Vagina (tissue), 2 donors: ENCODE measurements at regions not wholly inside any gene's neighbourhood (a gene's known extent, or its start where the extent isn't known, plus 50 kb on each side); places are given as distances from the start of the nearest gene placed in this dataset.

Experiments
- DNase-seq, 2 donors: peaks; one replicate each; pipeline ENCODE4 v3.0.0-alpha.2; 2017; ENCODE audit errors: extremely low spot score in 2 of 2
- H3K27ac ChIP-seq: fragments of 200-600 bp; sonication (generic); one replicate; pipeline ENCODE4 v1.5.1; 2019
- H3K27me3 ChIP-seq: fragments of 200-600 bp; sonication (generic); one replicate; pipeline ENCODE4 v1.5.1; 2019
- H3K36me3 ChIP-seq, 2 donors: fragments of 200-600 bp; sonication (generic); one replicate each; pipeline ENCODE4 v1.5.1; 2017 to 2019
- H3K4me1 ChIP-seq: fragments of 200-600 bp; sonication (generic); one replicate; pipeline ENCODE4 v1.5.1; 2019
- H3K4me3 ChIP-seq, 2 donors: fragments of 200-600 bp; sonication (generic); 1 replicate in 1 of 2; 2 replicates in 1 of 2; pipeline ENCODE4 v1.5.1; 2016 to 2019
- H3K9me3 ChIP-seq: fragments of 200-600 bp; sonication (generic); one replicate; pipeline ENCODE4 v1.5.1; 2019
- CTCF ChIP-seq, 3 experiments: fragments of 450-650 bp in 2 of 3; fragments of 200-600 bp in 1 of 3; sonication (generic) in 1 of 3; IDR thresholded peaks; one replicate each; pipeline ENCODE4 v1.5.1; 2017 to 2019; ENCODE audit warnings: antibody characterized with exemption in 3 of 3, mild to moderate bottlenecking in 2 of 3, moderate library complexity in 2 of 3
- POLR2A ChIP-seq, 2 donors: fragments of 450-650 bp; IDR thresholded peaks; one replicate each; pipeline ENCODE4 v1.6.1; 2017; ENCODE audit warnings: antibody characterized with exemption in 2 of 2, mild to moderate bottlenecking in 2 of 2, moderate library complexity in 2 of 2
- POLR2AphosphoS5 ChIP-seq, 2 donors: sonication (generic); formaldehyde crosslinking; IDR thresholded peaks; one replicate each; pipeline ENCODE4 v1.9.0; 2017; ENCODE audit warnings: antibody characterized with exemption in 2 of 2, mild to moderate bottlenecking in 2 of 2, low read depth in 1 of 2; ENCODE audit not compliant: insufficient read depth in 1 of 2
- intact Hi-C: fragments of 100-400 bp; cut with DNase I; formaldehyde crosslinking; loops from one replicate; pipeline ENCODE4 v1.15.1; 2023

- Histone ChIP-seq H3K4me1 (no peaks in the 10 kb centered on the region), H3K36me3 (no peaks in the 10 kb centered on the region), H3K27me3 (no peaks in the 10 kb centered on the region), H3K9me3 (no peaks in the 10 kb centered on the region), H3K4me3 (no peak overlapping the region), H3K27ac (no peak overlapping the region)
- TF ChIP-seq CTCF (IDR thresholded peaks at IDR 0.05) (no peak), POLR2AphosphoS5 (IDR thresholded peaks at IDR 0.05; ENCODE audit: insufficient read depth in 1 of 2, low read depth in 1 of 2) (no peak), POLR2A (IDR thresholded peaks at IDR 0.05) (no peak)
- intact Hi-C loops: no loop called here
- DNase-seq: no peak
These were observed 68.5 kb upstream of the HMX1 start for GRCh38 chr4:8939840-8940742.

- no peaks in the 10 kb centered on the region for H3K4me1 ChIP-seq
- no peak for DNase-seq
- H3K27ac ChIP-seq: no peak overlapping the region
- TF ChIP-seq POLR2A (IDR thresholded peaks at IDR 0.05) (no peak), POLR2AphosphoS5 (IDR thresholded peaks at IDR 0.05; ENCODE audit: insufficient read depth in 1 of 2, low read depth in 1 of 2) (no peak), CTCF (IDR thresholded peaks at IDR 0.05) (no peak)
- H3K36me3 ChIP-seq: no peaks in the 10 kb centered on the region
- no peak overlapping the region for H3K4me3 ChIP-seq
- H3K27me3 ChIP-seq: no peaks in the 10 kb centered on the region
- H3K9me3 ChIP-seq: no peaks in the 10 kb centered on the region
- intact Hi-C loops: no loop called here
These were observed 67.7 kb upstream of the HMX1 start for GRCh38 chr4:8939160-8939839.

- TF ChIP-seq POLR2AphosphoS5 (IDR thresholded peaks at IDR 0.05; ENCODE audit: insufficient read depth in 1 of 2, low read depth in 1 of 2) (no peak), CTCF (IDR thresholded peaks at IDR 0.05) (no peak), POLR2A (IDR thresholded peaks at IDR 0.05) (no peak)
- H3K4me3 ChIP-seq: no peak overlapping the region
- DNase-seq: no peak
- intact Hi-C loops: no loop called here
- no peaks in the 10 kb centered on the region for H3K36me3 ChIP-seq
- H3K9me3 ChIP-seq: no peaks in the 10 kb centered on the region
- no peaks in the 10 kb centered on the region for H3K4me1 ChIP-seq
- H3K27ac ChIP-seq: no peak overlapping the region
- no peaks in the 10 kb centered on the region for H3K27me3 ChIP-seq
These were observed 67.0 kb upstream of the HMX1 start for GRCh38 chr4:8938623-8939022.

- Histone ChIP-seq H3K27ac (no peak overlapping the region), H3K4me1 (no peaks in the 10 kb centered on the region), H3K36me3 (no peaks in the 10 kb centered on the region), H3K4me3 (no peak overlapping the region), H3K9me3 (no peaks in the 10 kb centered on the region), H3K27me3 (no peaks in the 10 kb centered on the region)
- no peak for TF ChIP-seq POLR2AphosphoS5 (IDR thresholded peaks at IDR 0.05; ENCODE audit: insufficient read depth in 1 of 2, low read depth in 1 of 2)
- TF ChIP-seq CTCF (IDR thresholded peaks at IDR 0.05): no peak
- no peak for TF ChIP-seq POLR2A (IDR thresholded peaks at IDR 0.05)
- intact Hi-C loops: no loop called here
- no peak for DNase-seq
These were observed 66.5 kb upstream of the HMX1 start for GRCh38 chr4:8938137-8938536.

GRCh38 chr4:8932884-8933283 lies 61.2 kb upstream of the HMX1 start:
- H3K27me3 ChIP-seq: no peaks in the 10 kb centered on the region
- no peaks in the 10 kb centered on the region for H3K36me3 ChIP-seq
- H3K4me1 ChIP-seq: no peaks in the 10 kb centered on the region
- no peak for DNase-seq
- no peak overlapping the region for H3K4me3 ChIP-seq
- no peak overlapping the region for H3K27ac ChIP-seq
- H3K9me3 ChIP-seq: no peaks in the 10 kb centered on the region
- no peak for TF ChIP-seq CTCF (IDR thresholded peaks at IDR 0.05)
- TF ChIP-seq POLR2A (IDR thresholded peaks at IDR 0.05): no peak
- no peak for TF ChIP-seq POLR2AphosphoS5 (IDR thresholded peaks at IDR 0.05; ENCODE audit: insufficient read depth in 1 of 2, low read depth in 1 of 2)
- intact Hi-C loops: no loop called here
